Loucy (cell line): ENCODE measurements at regions not wholly inside any gene's neighbourhood (a gene's known extent, or its start where the extent isn't known, plus 50 kb on each side); places are given as distances from the start of the nearest gene placed in this dataset.

ENCODE experiments used
- EZH2phosphoT487 ChIP-seq: fragments of 200-600 bp; IDR thresholded peaks from 2 replicates; pipeline ENCODE4 v1.6.1; 2018; ENCODE audit warnings: antibody characterized with exemption, mild to moderate bottlenecking, moderate library complexity, borderline replicate concordance
- TF ChIP-seq, protein P1 (sequence below): fragments of 200-600 bp; sonication (generic); conservative IDR thresholded peaks from 2 replicates; pipeline ENCODE4 v1.5.1; 2014; ENCODE audit warnings: mild to moderate bottlenecking, antibody characterized with exemption, low read length

- TF ChIP-seq, protein P1, sequence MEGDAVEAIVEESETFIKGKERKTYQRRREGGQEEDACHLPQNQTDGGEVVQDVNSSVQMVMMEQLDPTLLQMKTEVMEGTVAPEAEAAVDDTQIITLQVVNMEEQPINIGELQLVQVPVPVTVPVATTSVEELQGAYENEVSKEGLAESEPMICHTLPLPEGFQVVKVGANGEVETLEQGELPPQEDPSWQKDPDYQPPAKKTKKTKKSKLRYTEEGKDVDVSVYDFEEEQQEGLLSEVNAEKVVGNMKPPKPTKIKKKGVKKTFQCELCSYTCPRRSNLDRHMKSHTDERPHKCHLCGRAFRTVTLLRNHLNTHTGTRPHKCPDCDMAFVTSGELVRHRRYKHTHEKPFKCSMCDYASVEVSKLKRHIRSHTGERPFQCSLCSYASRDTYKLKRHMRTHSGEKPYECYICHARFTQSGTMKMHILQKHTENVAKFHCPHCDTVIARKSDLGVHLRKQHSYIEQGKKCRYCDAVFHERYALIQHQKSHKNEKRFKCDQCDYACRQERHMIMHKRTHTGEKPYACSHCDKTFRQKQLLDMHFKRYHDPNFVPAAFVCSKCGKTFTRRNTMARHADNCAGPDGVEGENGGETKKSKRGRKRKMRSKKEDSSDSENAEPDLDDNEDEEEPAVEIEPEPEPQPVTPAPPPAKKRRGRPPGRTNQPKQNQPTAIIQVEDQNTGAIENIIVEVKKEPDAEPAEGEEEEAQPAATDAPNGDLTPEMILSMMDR, result no peak
- TF ChIP-seq EZH2phosphoT487, result no peak
Measured at GRCh38 chr9:104342552-104342951, 161.5 kb upstream of the OR13F1 start.
